Testis (tissue), 2 donors: ENCODE measurements at regions not wholly inside any gene's neighbourhood (a gene's known extent, or its start where the extent isn't known, plus 50 kb on each side); places are given as distances from the start of the nearest gene placed in this dataset.

Experiments used
- DNase-seq: peaks from one replicate; pipeline ENCODE4 v3.0.0-alpha.2; 2019
- H3K27ac ChIP-seq, 2 donors: fragments of 200-600 bp; sonication (generic); one replicate each; pipeline ENCODE4 v1.5.1; 2019
- H3K27me3 ChIP-seq: fragments of 200-600 bp; sonication (generic); one replicate; pipeline ENCODE4 v1.5.1; 2019
- H3K36me3 ChIP-seq: fragments of 200-600 bp; sonication (generic); one replicate; pipeline ENCODE4 v1.5.1; 2017; ENCODE audit warnings: low read depth; ENCODE audit errors: missing control alignments
- H3K4me1 ChIP-seq: fragments of 200-600 bp; sonication (generic); one replicate; pipeline ENCODE4 v1.5.1; 2019
- H3K4me3 ChIP-seq, 2 donors: fragments of 200-600 bp; sonication (generic); one replicate each; pipeline ENCODE4 v1.5.1; 2017 to 2019
- H3K9me3 ChIP-seq: fragments of 200-600 bp; sonication (generic); one replicate; pipeline ENCODE4 v1.5.1; 2017
- POLR2A ChIP-seq: fragments of 450-650 bp; IDR thresholded peaks from one replicate; pipeline ENCODE4 v1.6.1; 2017; ENCODE audit warnings: antibody characterized with exemption, mild to moderate bottlenecking, moderate library complexity
- WGBS, 2 donors: methylation state at CpG; one replicate each; pipeline ENCODE4 v1.1.5; 2018; 5-methylcytosine and 5-hydroxymethylcytosine counted together
- intact Hi-C: fragments of 100-400 bp; cut with DNase I; formaldehyde crosslinking; loops from one replicate; pipeline ENCODE4 v1.15.1; 2023; ENCODE audit warnings: low total_unique reads
- TF ChIP-seq, protein P1 (sequence below), 3 experiments: fragments of 450-650 bp in 2 of 3; fragments of 200-600 bp in 1 of 3; sonication (generic) in 1 of 3; IDR thresholded peaks; one replicate each; pipeline ENCODE4 v1.5.1; 2016 to 2019; ENCODE audit warnings: antibody characterized with exemption in 3 of 3, mild to moderate bottlenecking in 2 of 3, moderate library complexity in 1 of 3

DNA sequence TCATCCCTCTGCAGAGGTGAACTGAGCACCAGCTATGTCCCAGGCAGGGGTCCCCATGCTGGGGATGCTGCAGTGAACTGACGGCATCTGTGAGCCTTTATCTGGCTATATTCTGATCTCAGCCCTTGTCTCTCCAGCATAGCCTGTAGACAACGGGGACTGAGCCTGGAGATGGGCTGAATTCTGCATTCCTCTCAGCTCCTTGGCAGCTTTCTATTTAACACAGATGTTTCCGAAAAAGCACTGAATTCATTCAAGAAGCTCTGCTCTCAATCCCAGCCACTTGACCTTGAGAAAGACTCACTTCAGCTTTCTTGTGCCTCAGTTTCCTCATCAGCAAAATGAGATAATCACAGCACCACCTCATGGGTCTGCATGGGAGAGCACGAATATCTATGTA lies 204.4 kb upstream of the PMEPA1 start:
- no peak overlapping the region for H3K27ac ChIP-seq
- TF ChIP-seq, protein P1, sequence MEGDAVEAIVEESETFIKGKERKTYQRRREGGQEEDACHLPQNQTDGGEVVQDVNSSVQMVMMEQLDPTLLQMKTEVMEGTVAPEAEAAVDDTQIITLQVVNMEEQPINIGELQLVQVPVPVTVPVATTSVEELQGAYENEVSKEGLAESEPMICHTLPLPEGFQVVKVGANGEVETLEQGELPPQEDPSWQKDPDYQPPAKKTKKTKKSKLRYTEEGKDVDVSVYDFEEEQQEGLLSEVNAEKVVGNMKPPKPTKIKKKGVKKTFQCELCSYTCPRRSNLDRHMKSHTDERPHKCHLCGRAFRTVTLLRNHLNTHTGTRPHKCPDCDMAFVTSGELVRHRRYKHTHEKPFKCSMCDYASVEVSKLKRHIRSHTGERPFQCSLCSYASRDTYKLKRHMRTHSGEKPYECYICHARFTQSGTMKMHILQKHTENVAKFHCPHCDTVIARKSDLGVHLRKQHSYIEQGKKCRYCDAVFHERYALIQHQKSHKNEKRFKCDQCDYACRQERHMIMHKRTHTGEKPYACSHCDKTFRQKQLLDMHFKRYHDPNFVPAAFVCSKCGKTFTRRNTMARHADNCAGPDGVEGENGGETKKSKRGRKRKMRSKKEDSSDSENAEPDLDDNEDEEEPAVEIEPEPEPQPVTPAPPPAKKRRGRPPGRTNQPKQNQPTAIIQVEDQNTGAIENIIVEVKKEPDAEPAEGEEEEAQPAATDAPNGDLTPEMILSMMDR (IDR thresholded peaks at IDR 0.05): no peak
- TF ChIP-seq POLR2A: no peak

DNA sequence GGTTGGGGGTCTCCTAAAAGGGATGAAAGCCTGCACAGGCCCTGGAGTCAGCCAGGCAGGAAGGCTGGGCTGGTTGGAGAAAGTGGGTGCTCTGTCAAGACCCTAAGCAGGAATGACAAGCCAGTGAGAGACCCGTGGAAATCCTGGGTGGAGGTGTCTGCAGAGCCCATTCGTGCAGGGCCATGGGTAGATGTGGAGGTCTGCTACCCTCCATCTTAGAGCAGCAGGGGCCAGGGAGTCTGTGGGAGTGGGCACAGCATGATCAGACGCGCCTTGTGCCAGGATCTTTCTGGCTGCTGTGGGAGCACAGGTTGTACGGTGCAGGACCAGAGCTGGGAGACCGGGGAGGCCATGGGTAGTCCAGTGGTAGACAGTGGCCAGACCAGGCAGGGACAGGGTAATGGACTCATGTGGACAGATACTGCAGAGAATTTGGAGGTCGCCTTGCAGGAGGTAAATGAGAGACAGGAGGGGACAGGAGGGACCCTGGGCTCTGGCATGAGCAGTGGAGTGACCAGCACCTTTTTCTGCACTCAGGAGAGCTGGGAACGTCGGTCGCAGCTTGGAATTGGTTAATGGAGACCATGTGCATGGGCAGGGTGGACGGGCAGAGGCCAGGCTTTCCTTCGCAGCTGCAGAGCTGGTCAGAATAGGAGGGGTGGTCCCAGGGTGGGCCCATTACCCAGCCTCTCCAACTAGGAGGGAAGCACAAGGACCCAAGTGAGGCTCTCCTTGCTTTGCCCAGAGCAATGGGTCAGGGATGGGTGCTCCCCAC lies 203.5 kb upstream of the PMEPA1 start:
- no peak overlapping the region for H3K4me3 ChIP-seq
- intact Hi-C loops: no loop called here
- no peak for DNase-seq
- TF ChIP-seq POLR2A: no peak
- TF ChIP-seq, protein P1 (IDR thresholded peaks at IDR 0.05): no peak
- H3K27ac ChIP-seq: no peak overlapping the region
- WGBS, 2 donors: 94% methylated on average over 9 to 12 of the region's 12 CpGs
- no peaks in the 10 kb centered on the region for H3K36me3 ChIP-seq
- peaks cover 7% of the 10 kb centered on the region for H3K4me1 ChIP-seq
- H3K27me3 ChIP-seq: no peaks in the 10 kb centered on the region
- no peaks in the 10 kb centered on the region for H3K9me3 ChIP-seq

More for the DNA sequence above, 204.4 kb upstream of the PMEPA1 start:
- intact Hi-C loops: no loop called here
- Histone ChIP-seq H3K36me3 (no peaks in the 10 kb centered on the region), H3K27me3 (no peaks in the 10 kb centered on the region), H3K9me3 (no peaks in the 10 kb centered on the region), H3K4me1 (no peaks in the 10 kb centered on the region), H3K4me3 (no peak overlapping the region)
- no peak for DNase-seq
- WGBS, 2 donors: 76 to 88% methylated on average over 4 of the region's 4 CpGs

DNA sequence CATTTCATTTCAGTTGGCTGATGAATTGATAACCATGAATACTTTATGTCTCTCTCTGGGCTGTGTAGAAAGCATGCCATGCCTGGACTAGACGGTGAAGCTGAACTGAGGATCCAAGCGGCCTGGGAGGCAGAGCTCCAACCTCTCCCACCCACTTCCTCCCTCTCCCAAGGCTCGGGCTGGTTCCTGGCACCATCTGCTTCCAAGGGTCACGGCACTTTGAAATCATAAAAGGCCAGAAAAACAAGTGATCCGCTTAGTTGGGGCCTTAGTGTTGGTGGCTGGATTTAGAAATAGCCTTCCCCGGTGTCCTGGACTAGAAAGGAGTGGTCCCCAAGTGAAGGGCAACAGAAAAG lies 202.4 kb upstream of the PMEPA1 start:
- peaks cover 7% of the 10 kb centered on the region for H3K4me1 ChIP-seq
- TF ChIP-seq POLR2A: no peak
- TF ChIP-seq, protein P1 (IDR thresholded peaks at IDR 0.05): no peak
- no peaks in the 10 kb centered on the region for H3K9me3 ChIP-seq
- no peak overlapping the region for H3K4me3 ChIP-seq
- intact Hi-C loops: no loop called here
- DNase-seq: no peak
- H3K27ac ChIP-seq: no peak overlapping the region
- H3K36me3 ChIP-seq: no peaks in the 10 kb centered on the region
- WGBS, 2 donors: 47 to 65% methylated on average over 6 of the region's 6 CpGs
- H3K27me3 ChIP-seq: no peaks in the 10 kb centered on the region

DNA sequence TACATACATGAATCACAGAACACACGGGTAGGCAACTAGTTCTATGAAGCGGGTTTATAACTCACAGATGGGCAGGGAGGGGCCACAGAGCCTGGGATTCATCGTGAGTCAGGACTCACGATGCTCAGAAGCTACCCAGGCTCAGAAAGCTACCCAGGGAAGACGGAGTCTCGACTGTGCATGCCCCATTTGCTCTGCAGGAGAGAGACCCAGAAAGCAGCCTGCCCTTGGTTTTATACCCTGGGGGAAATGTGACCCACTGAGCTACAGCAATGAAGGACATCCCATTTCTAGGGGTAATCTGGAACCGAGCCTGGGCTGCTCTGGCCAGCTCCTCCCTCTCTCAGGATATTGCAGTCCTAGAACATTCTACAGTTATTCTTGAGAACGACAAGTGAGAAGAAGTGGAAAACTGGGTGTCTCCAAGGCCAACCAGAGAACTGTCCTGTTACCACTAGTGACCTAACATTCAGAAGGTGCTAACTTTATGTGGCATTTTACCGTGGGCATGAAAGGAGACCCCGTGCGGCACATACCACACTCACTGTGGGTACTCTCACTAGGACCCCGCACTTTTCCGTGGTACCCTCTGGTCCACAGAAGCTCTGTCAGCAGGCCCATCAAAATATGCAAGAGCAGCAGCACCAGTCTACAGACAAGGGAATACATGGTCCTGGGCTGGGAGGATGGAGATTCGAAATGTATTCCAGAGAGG lies 201.9 kb upstream of the PMEPA1 start:
- H3K4me1 ChIP-seq: peaks cover 7% of the 10 kb centered on the region
- H3K4me3 ChIP-seq: no peak overlapping the region
- no peak for TF ChIP-seq POLR2A
- TF ChIP-seq, protein P1 (IDR thresholded peaks at IDR 0.05): no peak
- no peaks in the 10 kb centered on the region for H3K27me3 ChIP-seq
- no peaks in the 10 kb centered on the region for H3K36me3 ChIP-seq
- H3K9me3 ChIP-seq: no peaks in the 10 kb centered on the region
- no peak for DNase-seq
- intact Hi-C loops: no loop called here
- no peak overlapping the region for H3K27ac ChIP-seq
- 91 to 97% methylated on average over 14 of the region's 14 CpGs for WGBS, 2 donors
